Right lobe of liver (tissue), 6 donors: ENCODE measurements at regions not wholly inside any gene's neighbourhood (a gene's known extent, or its start where the extent isn't known, plus 50 kb on each side); places are given as distances from the start of the nearest gene placed in this dataset.

Experiments
- ATAC-seq, 4 donors: fragments of 200-7000 bp; cut with Tn5 transposase; one replicate each; pipeline ENCODE4 v1.9.1; 2020; ENCODE audit warnings: mild to moderate bottlenecking in 4 of 4, moderate library complexity in 4 of 4
- DNase-seq, 3 donors: peaks; one replicate each; pipeline ENCODE4 v3.0.0-alpha.2; 2020
- H3K27ac ChIP-seq, 3 donors: fragments of 200-600 bp; one replicate each; pipeline ENCODE4 v1.8.0; 2022
- H3K27me3 ChIP-seq, 2 donors: fragments of 200-600 bp; one replicate each; pipeline ENCODE4 v1.8.0; 2022
- H3K36me3 ChIP-seq, 4 donors: fragments of 200-600 bp; sonication (generic) in 1 of 4; one replicate each; pipeline versions ENCODE4 v1.5.1 to v1.8.0; 2017 to 2022; ENCODE audit warnings: control low read depth in 1 of 4
- H3K4me1 ChIP-seq, 4 donors: fragments of 200-600 bp; sonication (generic) in 1 of 4; one replicate each; pipeline versions ENCODE4 v1.5.1 to v1.8.0; 2017 to 2022; ENCODE audit warnings: control low read depth in 1 of 4
- H3K4me3 ChIP-seq, 3 donors: fragments of 200-600 bp; one replicate each; pipeline ENCODE4 v1.8.0; 2022
- H3K9me3 ChIP-seq, 4 donors: fragments of 200-600 bp; sonication (generic) in 1 of 4; one replicate each; pipeline versions ENCODE4 v1.5.1 to v1.8.0; 2017 to 2022; ENCODE audit warnings: control low read depth in 1 of 4
- CTCF ChIP-seq, 4 donors: fragments of 200-600 bp in 3 of 4; fragments of 450-650 bp in 1 of 4; IDR thresholded peaks; one replicate each; pipeline versions ENCODE4 v1.5.1 to v1.8.0; 2016 to 2022; ENCODE audit warnings: antibody characterized with exemption in 4 of 4, mild to moderate bottlenecking in 2 of 4
- POLR2A ChIP-seq: fragments of 450-650 bp; IDR thresholded peaks from one replicate; pipeline ENCODE4 v1.6.1; 2017; ENCODE audit warnings: antibody characterized with exemption, mild to moderate bottlenecking
- WGBS: methylation state at CpG from one replicate; pipeline ENCODE4 v1.1.6; 2018; ENCODE audit warnings: low coverage, low lambda C conversion rate; ENCODE audit not compliant: insufficient coverage; ENCODE audit errors: missing lambda C conversion rate; 5-methylcytosine and 5-hydroxymethylcytosine counted together
- intact Hi-C, 2 donors: fragments of 100-400 bp; cut with DNase I; formaldehyde crosslinking; loops; one replicate each; pipeline versions ENCODE4 v1.11.2 to v1.14.1; 2022
- donor health status: DM: no; HTN: yes; CAD: no.
- donor health status: DM: no; HTN: no; CAD: no.
- donor health status: DM: no; HTN: no; CAD: no.
- donor health status: DM: no; HTN: yes; CAD: no.
- donor health status: DM: no; HTN: yes; CAD: no.

- H3K36me3 ChIP-seq = no peaks in the 10 kb centered on the region
- no peak for TF ChIP-seq POLR2A
- TF ChIP-seq CTCF (IDR thresholded peaks at IDR 0.05) = no peak
- no peaks in the 10 kb centered on the region for H3K27me3 ChIP-seq
- no peaks in the 10 kb centered on the region for H3K9me3 ChIP-seq
- ATAC-seq (no peak), DNase-seq (no peak)
- 66% methylated on average over 3 of the region's 3 CpGs for WGBS
- intact Hi-C loops = no loop called here
- no peaks in the 10 kb centered on the region for H3K4me1 ChIP-seq
- H3K27ac ChIP-seq = no peak overlapping the region
- H3K4me3 ChIP-seq = no peak overlapping the region
These were observed 258.9 kb downstream of the REEP3 start for GRCh38 chr10:63780101-63780500.

GRCh38 chr10:63781226-63781625 is 260.0 kb downstream of the REEP3 start:
- no peak for ATAC-seq
- WGBS = 84% methylated on average over 3 of the region's 3 CpGs

GRCh38 chr10:63783882-63784281 is 262.7 kb downstream of the REEP3 start:
- H3K36me3 ChIP-seq = no peaks in the 10 kb centered on the region
- no peak for TF ChIP-seq POLR2A
- no peak for TF ChIP-seq CTCF (IDR thresholded peaks at IDR 0.05)
- ATAC-seq = no peak
- H3K4me3 ChIP-seq = no peak overlapping the region
- DNase-seq = no peak
- no peaks in the 10 kb centered on the region for H3K9me3 ChIP-seq
- no peak overlapping the region for H3K27ac ChIP-seq
- intact Hi-C loops = no loop called here
- WGBS = 88% methylated on average over 1 of the region's 1 CpG
- H3K27me3 ChIP-seq = no peaks in the 10 kb centered on the region
- H3K4me1 ChIP-seq = peaks cover 0 to 9% (median 0%) of the 10 kb centered on the region in 4 donors

More at GRCh38 chr10:63781226-63781625, 260.0 kb downstream of the REEP3 start:
- intact Hi-C loops = no loop called here
- Histone ChIP-seq H3K4me3 (no peak overlapping the region), H3K27ac (no peak overlapping the region), H3K9me3 (no peaks in the 10 kb centered on the region), H3K4me1 (no peaks in the 10 kb centered on the region), H3K27me3 (no peaks in the 10 kb centered on the region), H3K36me3 (no peaks in the 10 kb centered on the region)
- DNase-seq = no peak
- TF ChIP-seq CTCF (IDR thresholded peaks at IDR 0.05) (no peak), POLR2A (no peak)

- no peak overlapping the region for H3K4me3 ChIP-seq
- TF ChIP-seq CTCF (IDR thresholded peaks at IDR 0.05) = no peak
- TF ChIP-seq POLR2A = no peak
- H3K27ac ChIP-seq = no peak overlapping the region
- no peaks in the 10 kb centered on the region for H3K9me3 ChIP-seq
- 0% methylated on average over 3 of the region's 3 CpGs for WGBS
- peaks cover 0 to 9% (median 0%) of the 10 kb centered on the region in 4 donors for H3K4me1 ChIP-seq
- H3K36me3 ChIP-seq = no peaks in the 10 kb centered on the region
- DNase-seq = peak; percentile 70 to 91 (median 84)
- H3K27me3 ChIP-seq = no peaks in the 10 kb centered on the region
- intact Hi-C loops = no loop called here
- peak; percentile 97 to 100 (median 98) for ATAC-seq
These were observed 267.1 kb downstream of the REEP3 start for GRCh38 chr10:63788152-63788821.
